Bronchial epithelial cell (primary cell): ENCODE measurements at regions not wholly inside any gene's neighbourhood (a gene's known extent, or its start where the extent isn't known, plus 50 kb on each side); places are given as distances from the start of the nearest gene placed in this dataset.

Experiments
- DNase-seq: peaks from one replicate; pipeline ENCODE4 v3.0.0-alpha.2; 2010; ENCODE audit warnings: low read depth
- FAIRE-seq: peaks from 2 replicates; lab custom pipeline; 2011; peaks lifted over from hg19 to GRCh38; lab: Jason Lieb, UNC
- H3K27me3 ChIP-seq: 2 replicates; pipeline ENCODE4 v1.5.1; 2011; ENCODE audit warnings: low read length; ENCODE audit not compliant: control insufficient read depth, insufficient read depth
- H3K36me3 ChIP-seq: 2 replicates; pipeline ENCODE4 v1.5.1; 2011; ENCODE audit warnings: low read length; ENCODE audit not compliant: control insufficient read depth, insufficient read depth
- H3K4me3 ChIP-seq: 2 replicates; pipeline ENCODE4 v1.5.1; 2011; ENCODE audit warnings: mild to moderate bottlenecking, low read depth, low read length, control low read depth
- TF ChIP-seq, protein P1 (sequence below): IDR thresholded peaks from 2 replicates; pipeline ENCODE4 v1.5.1; 2011; ENCODE audit warnings: mild to moderate bottlenecking, moderate library complexity, low read length, control low read depth, inconsistent platforms; ENCODE audit not compliant: insufficient read depth, severe bottlenecking

DNA sequence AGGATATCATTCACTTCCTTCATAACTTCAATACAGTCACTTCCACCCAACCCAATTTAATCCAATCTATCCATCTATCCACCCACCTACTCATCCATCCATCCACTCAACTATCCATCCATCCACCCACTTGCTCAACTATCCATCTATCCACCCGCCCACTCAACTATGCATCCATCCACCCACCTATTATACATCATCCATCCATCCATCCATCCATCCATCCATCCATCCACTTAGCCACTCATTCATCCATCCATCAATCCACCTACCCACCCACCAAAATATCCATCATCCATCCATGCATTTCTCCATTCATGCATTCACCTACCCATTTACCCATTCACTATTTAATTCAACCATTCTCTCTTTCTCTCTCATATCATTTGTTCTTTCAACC, 179.5 kb downstream of the HAPSTR1 start:
- Histone ChIP-seq H3K27me3 (no peaks in the 10 kb centered on the region), H3K36me3 (no peaks in the 10 kb centered on the region), H3K4me3 (no peak overlapping the region)
- no peak for DNase-seq
- FAIRE-seq = no peak
- TF ChIP-seq, protein P1, sequence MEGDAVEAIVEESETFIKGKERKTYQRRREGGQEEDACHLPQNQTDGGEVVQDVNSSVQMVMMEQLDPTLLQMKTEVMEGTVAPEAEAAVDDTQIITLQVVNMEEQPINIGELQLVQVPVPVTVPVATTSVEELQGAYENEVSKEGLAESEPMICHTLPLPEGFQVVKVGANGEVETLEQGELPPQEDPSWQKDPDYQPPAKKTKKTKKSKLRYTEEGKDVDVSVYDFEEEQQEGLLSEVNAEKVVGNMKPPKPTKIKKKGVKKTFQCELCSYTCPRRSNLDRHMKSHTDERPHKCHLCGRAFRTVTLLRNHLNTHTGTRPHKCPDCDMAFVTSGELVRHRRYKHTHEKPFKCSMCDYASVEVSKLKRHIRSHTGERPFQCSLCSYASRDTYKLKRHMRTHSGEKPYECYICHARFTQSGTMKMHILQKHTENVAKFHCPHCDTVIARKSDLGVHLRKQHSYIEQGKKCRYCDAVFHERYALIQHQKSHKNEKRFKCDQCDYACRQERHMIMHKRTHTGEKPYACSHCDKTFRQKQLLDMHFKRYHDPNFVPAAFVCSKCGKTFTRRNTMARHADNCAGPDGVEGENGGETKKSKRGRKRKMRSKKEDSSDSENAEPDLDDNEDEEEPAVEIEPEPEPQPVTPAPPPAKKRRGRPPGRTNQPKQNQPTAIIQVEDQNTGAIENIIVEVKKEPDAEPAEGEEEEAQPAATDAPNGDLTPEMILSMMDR = no peak

DNA sequence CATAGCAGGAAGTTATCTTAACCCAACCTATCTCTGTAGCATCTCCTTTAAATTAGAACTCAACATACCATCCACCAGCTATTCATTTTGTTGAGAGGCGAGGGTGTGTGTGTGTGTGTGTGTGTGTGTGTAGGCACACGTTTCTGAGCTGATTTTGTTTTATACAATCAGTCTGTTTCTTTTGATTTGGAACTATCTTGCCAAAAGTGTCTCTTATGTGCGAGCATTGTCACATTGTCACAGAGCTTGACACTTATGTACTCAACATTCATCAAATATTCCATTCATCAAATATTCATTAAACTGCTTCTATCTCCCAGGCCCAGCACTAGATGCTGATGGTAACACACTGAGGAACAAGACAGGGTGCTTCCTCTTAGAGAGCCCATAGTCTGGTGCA, 180.4 kb downstream of the HAPSTR1 start:
- Histone ChIP-seq H3K4me3 (no peak overlapping the region), H3K36me3 (no peaks in the 10 kb centered on the region), H3K27me3 (no peaks in the 10 kb centered on the region)
- TF ChIP-seq, protein P1 = no peak
- DNase-seq (no peak), FAIRE-seq (no peak)

DNA sequence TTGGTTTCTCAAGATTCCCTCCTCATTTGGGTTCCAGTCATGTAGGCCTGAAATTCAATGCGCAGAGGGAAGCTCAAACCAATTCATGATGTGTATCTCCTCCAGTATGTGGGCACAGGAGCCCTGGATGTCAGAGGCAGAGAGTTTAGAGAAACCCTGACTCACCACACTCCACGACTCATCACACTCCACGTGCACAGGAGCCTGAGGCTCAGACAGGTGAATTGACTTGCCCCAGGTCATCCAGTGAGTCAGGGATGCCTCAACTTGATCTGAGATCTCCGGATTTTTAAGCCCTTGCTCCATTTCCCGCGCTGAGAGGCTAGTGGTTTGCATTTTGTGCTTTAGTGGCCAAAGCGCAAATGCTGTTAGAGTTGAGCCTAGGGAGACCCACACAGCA, 183.9 kb downstream of the HAPSTR1 start:
- H3K36me3 ChIP-seq = no peaks in the 10 kb centered on the region
- no peaks in the 10 kb centered on the region for H3K27me3 ChIP-seq
- H3K4me3 ChIP-seq = no peak overlapping the region
- TF ChIP-seq, protein P1 = no peak
- DNase-seq (peak; percentile 7), FAIRE-seq (peak; percentile 73)

DNA sequence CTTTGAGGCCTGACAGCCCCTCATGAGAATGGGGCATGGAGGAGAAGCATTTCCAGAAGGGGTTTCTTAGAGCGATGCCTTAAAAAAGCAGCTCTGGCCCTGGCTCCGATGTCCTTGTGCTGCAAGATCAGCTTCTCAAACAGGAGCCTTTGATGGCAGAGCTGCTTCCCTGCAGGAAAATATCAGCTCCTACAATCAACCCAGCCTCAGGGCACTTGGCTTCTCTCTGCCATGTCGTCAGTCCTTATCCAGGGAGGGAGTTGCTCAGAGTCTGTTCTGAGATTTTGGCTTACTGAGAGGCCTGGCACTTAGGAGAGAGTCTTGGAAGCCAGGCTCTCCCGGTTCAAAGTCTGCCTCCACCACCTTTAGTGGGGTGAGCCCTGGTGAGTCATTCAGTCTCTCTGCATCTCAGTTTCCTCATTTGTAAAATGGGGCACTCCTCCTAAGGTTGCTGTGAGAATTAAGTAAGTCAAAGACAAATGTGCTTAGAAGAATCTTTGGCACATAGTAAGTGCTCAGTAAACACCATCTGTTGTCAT, 184.4 kb downstream of the HAPSTR1 start:
- H3K4me3 ChIP-seq = no peak overlapping the region
- no peak for FAIRE-seq
- H3K36me3 ChIP-seq = no peaks in the 10 kb centered on the region
- H3K27me3 ChIP-seq = no peaks in the 10 kb centered on the region
- no peak for DNase-seq
- TF ChIP-seq, protein P1 = no peak

DNA sequence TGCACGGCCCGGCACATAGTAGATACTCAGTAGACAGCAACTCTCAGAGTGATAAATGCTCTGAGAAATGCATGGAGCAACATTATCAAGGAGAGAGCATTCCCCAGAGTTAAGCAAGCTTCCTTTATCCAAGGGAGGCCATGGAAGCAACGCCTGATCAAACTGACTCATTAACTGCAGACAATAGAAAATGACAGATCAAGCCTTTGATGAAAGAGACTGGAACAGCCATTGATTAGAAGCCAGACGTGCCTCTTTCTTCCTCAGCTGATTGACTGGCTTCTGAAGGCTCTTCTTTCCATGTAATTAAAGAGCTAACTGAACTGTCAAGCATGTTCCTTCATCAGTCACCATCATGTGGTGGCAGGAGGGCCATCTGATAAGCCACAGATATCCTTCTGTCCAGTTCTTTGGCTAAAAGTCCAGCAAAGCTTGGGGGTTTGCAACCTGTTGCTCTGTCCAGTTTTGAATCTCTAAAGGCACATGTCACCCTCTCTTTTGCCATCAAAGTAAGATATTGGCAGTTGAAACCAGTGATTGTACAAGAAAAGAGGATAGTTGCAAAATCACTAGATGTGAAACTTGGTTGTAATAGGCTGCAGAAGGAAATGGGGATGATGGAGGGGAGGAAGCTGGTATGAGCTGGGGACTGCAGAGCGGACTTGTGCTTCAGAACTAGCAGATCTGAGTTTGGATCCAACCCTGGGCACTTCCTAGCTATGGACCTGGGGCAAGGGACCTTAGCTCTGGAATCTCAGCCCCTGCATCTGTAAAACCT, 188.0 kb downstream of the HAPSTR1 start:
- TF ChIP-seq, protein P1 = no peak
- Histone ChIP-seq H3K36me3 (no peaks in the 10 kb centered on the region), H3K4me3 (no peak overlapping the region), H3K27me3 (no peaks in the 10 kb centered on the region)
- no peak for DNase-seq
- FAIRE-seq = peak; percentile 47
